ENCODE measurements at regions not wholly inside any gene's neighbourhood (a gene's known extent, or its start where the extent isn't known, plus 50 kb on each side); places are given as distances from the start of the nearest gene placed in this dataset.

DNA sequence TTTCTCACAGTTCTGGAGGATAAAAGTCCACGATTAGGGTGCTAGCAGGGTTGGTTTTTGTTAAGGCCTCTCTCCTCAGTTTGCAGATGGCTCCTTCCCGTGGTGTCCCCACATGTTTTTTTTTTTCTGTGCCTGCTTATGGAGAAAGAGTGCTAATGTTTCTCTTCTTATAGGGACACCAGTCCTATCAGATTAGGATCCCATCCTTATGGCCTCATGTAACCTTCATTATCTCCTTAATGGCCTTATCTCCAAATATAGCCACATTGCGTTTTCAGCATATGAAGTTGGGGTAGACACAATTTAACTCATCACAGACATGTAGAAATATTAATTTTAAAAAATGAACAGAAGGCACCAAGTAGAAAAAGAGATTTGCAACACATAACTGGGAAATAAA lies 755.7 kb upstream of the CELF4 start:
- no peak for DNase-seq (ENCODE audit: low read depth in 2 of 2)

DNA sequence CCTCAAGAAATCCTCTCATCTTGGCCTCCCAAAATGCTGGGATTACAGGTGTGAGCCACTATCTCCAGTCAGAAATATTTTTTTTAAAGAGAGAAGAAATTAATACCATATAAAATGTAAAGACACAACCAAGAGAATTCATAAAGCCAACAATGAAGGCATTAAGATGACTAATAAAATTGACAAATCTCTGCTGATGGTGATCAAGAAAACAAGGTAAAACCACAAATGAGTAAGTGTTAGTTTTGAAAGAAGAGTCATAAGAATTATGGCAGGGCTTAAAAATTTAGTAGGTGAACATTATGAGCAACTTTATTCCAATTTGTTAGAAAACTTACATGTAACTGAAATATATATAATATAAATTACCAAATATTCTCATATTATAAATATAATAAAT lies 752.8 kb upstream of the CELF4 start:
- DNase-seq (ENCODE audit: low read depth in 2 of 2) = no peak

DNA sequence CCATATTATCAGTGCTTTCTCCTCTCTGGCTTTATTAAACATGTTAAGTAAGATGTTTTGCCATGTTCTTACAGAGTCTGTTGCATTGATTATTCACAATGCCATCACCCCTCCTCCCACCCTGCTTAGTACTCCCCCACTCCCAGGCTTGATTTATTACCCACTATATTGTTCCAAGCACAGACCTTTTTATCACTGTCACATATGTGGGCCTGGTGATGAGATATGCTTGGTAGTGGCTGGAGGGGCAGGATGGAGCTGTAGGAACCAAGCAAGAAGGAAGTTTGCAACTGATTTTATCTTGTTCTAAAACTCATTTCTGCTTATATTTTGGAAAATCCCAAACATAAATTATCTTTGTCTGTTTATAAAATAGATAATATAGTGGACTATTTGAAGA lies 748.2 kb upstream of the CELF4 start:
- DNase-seq (ENCODE audit: low read depth in 2 of 2) = no peak

- DNase-seq (ENCODE audit: low read depth in 2 of 2) = no peak
Measured at GRCh38 chr18:38312532-38312931, 746.9 kb upstream of the CELF4 start.

DNA sequence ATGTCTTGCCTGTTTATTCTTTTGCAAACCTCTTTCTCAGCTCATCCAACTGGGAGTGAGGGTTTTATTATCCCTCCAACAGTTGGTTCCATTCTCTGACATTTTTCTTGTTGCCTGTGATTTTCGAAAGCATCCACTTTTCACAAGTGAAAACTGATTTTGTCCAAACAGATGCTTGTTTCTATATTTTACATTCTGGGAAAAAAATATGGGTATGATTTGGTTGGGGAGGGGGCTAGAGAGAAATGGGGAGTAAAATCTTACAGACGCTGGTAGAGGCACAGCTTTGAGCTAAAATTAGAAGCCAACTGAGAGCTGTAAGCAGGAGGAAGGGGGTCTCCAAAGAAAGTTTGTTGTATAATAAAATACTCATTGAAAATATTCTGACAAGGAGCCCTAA lies 745.3 kb upstream of the CELF4 start:
- DNase-seq (ENCODE audit: low read depth in 2 of 2) = no peak

- DNase-seq (ENCODE audit: low read depth in 2 of 2) = no peak
Measured at GRCh38 chr18:38307914-38308313, 742.3 kb upstream of the CELF4 start.

GRCh38 chr18:38305961-38306360 lies 740.4 kb upstream of the CELF4 start:
- no peak for DNase-seq (ENCODE audit: low read depth in 2 of 2)

DNA sequence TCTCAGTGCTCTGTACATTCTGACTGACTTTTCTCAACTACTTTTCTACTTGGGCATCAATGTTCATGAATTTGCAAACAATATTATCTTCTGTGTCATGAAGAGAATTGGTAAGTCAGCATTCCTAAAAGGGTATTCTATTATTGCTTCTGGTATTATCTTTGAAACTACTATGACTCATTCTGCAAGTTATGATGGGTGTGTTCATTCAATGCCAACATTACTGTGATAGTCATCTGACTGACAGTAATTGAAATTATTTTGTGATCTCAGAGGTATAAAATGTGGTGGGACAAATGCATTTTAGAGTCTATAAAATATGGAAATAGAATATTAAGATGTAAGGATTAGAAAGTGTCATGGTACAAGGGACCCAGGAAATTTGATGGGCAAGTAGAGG lies 736.0 kb upstream of the CELF4 start:
- DNase-seq (ENCODE audit: low read depth in 2 of 2) = no peak

- DNase-seq (ENCODE audit: low read depth in 2 of 2) = no peak
Measured at GRCh38 chr18:38297910-38298309, 732.3 kb upstream of the CELF4 start.

DNA sequence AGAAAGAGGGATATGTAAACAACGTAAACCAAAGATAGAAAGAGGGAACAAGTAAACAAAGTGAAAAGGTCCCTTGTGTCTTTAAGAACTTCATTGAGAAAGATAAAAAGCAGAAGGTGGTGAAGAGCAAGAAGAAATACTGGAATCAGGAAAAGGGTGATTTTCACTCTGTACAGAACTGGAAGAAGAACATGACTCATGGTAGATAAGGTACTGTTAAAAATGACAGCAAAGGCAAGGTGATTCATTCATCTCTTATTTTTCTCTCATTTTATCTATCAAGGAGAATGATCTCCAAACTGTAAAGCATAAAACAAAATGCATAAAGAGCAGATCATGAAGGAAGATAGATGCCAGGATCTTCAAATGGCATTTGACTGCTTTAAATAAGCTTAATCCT lies 724.6 kb upstream of the CELF4 start:
- no peak for DNase-seq (ENCODE audit: low read depth in 2 of 2)

GRCh38 chr18:38284972-38285371 lies 719.4 kb upstream of the CELF4 start:
- no peak for DNase-seq (ENCODE audit: low read depth in 2 of 2)

DNA sequence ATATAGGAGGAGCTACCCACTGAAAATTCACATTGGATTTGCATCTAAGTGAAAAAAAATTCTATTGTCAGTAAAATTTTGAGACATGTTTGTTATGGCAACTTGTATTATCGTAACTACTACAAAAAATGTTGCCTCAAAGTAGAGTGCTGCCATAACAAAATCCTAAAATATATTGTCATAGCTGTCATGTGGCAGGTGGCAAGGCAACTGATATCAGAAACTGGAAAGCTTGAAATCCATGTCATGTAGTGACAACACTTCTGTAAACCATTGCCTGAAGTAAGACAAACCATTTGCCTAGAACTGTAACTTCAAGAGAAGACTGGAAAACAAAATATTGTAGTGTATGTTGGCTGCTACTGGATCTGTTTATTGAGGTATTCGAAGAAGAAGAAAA lies 697.5 kb upstream of the CELF4 start:
- DNase-seq (ENCODE audit: low read depth in 2 of 2) = no peak

DNA sequence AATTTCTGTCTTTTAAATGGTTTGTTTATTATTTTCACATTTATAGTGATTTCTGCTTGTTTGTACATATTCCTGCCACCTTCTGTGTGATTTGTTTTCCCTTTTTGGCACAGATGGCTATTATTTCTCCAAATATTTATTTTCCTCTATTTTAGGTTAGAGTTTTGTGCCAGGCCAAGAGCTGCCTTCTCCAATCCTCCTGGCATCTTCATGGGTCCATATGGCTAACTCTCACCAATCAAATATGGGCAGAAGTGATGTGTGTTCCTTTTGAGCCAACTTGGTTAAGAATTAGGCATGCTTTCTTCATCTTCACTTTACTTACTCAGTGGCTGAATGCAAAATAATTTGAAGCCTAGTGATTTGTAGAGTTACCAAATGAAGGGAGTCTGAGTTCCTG lies 697.1 kb upstream of the CELF4 start:
- no peak for DNase-seq (ENCODE audit: low read depth in 2 of 2)

- DNase-seq (ENCODE audit: low read depth in 2 of 2) = no peak
Measured at GRCh38 chr18:38257661-38258060, 692.1 kb upstream of the CELF4 start.

GRCh38 chr18:38256366-38256765 lies 690.8 kb upstream of the CELF4 start:
- DNase-seq (ENCODE audit: low read depth in 2 of 2) = no peak

- no peak for DNase-seq (ENCODE audit: low read depth in 2 of 2)
Measured at GRCh38 chr18:38250971-38251370, 685.4 kb upstream of the CELF4 start.

GRCh38 chr18:38244480-38244879 lies 678.9 kb upstream of the CELF4 start:
- DNase-seq (ENCODE audit: low read depth in 2 of 2) = no peak

DNA sequence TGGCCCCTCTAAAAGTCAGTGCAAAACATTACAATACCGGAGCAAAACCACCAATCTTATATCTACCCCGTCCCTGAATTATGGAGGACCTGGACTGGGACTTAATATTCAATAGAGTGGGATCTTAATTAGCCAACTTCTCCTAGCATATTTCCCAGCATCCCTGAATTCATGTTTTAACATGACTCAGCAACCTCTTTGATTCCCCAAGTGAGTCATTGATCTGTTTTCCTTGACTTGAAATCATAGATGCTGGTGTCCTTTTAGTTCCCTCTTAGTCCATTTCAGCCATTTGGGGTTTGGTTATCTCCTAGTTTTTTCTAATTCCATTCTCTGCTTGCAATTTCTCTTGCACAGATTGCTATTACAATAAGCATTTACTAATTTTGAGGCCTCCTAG lies 677.7 kb upstream of the CELF4 start:
- DNase-seq (ENCODE audit: low read depth in 2 of 2) = no peak

- no peak for DNase-seq (ENCODE audit: low read depth in 2 of 2)
Measured at GRCh38 chr18:38241736-38242135, 676.1 kb upstream of the CELF4 start.

GRCh38 chr18:38241216-38241615 lies 675.6 kb upstream of the CELF4 start:
- no peak for DNase-seq (ENCODE audit: low read depth in 2 of 2)

GRCh38 chr18:38239606-38240005 lies 674.0 kb upstream of the CELF4 start:
- no peak for DNase-seq (ENCODE audit: low read depth in 2 of 2)

DNA sequence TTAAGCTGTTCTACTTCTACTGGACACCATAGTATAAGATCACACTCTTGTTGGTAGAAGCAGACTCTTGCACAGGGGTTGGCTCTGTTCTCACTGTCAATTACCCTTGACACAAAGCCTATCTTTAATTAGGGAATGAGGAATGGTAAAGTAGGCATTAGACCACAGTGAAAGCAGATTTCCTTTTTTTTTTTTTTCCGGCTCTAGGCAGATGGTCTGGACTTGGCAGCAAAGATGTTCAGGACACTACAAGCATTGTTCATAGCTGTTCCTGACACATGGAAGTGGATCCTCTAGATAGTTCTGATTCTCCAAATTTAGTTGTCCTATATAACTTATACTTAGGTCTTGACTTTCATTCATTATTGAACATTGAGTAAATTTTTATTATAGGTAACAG lies 672.2 kb upstream of the CELF4 start:
- no peak for DNase-seq (ENCODE audit: low read depth in 2 of 2)

GRCh38 chr18:38221476-38222100 lies 656.0 kb upstream of the CELF4 start:
- no peak for DNase-seq (ENCODE audit: low read depth in 2 of 2)

- DNase-seq (ENCODE audit: low read depth in 2 of 2) = no peak
Measured at GRCh38 chr18:38198956-38199355, 633.4 kb upstream of the CELF4 start.

- DNase-seq (ENCODE audit: low read depth in 2 of 2) = no peak
Measured at GRCh38 chr18:38198526-38198925, 632.9 kb upstream of the CELF4 start.

Data from stimulated activated CD4-positive, alpha-beta T cell treated with anti-CD3 and anti-CD28 coated beads, Interleukin-1b, Interleukin-23, amount 100 ng/mL, for 1 hour (primary cell).